Testis (tissue), 2 donors: ENCODE measurements at regions not wholly inside any gene's neighbourhood (a gene's known extent, or its start where the extent isn't known, plus 50 kb on each side); places are given as distances from the start of the nearest gene placed in this dataset.

Experiments
- CTCF ChIP-seq, 3 experiments: fragments of 450-650 bp in 2 of 3; fragments of 200-600 bp in 1 of 3; sonication (generic) in 1 of 3; IDR thresholded peaks; one replicate each; pipeline ENCODE4 v1.5.1; 2016 to 2019; ENCODE audit warnings: antibody characterized with exemption in 3 of 3, mild to moderate bottlenecking in 2 of 3, moderate library complexity in 1 of 3
- POLR2A ChIP-seq: fragments of 450-650 bp; IDR thresholded peaks from one replicate; pipeline ENCODE4 v1.6.1; 2017; ENCODE audit warnings: antibody characterized with exemption, mild to moderate bottlenecking, moderate library complexity

- TF ChIP-seq CTCF (IDR thresholded peaks at IDR 0.05): no peak
- no peak for TF ChIP-seq POLR2A
These were observed 88.7 kb upstream of the TMEFF2 start for GRCh38 chr2:192283450-192283849.
